ENCODE measurements at regions not wholly inside any gene's neighbourhood (a gene's known extent, or its start where the extent isn't known, plus 50 kb on each side); places are given as distances from the start of the nearest gene placed in this dataset.

DNA sequence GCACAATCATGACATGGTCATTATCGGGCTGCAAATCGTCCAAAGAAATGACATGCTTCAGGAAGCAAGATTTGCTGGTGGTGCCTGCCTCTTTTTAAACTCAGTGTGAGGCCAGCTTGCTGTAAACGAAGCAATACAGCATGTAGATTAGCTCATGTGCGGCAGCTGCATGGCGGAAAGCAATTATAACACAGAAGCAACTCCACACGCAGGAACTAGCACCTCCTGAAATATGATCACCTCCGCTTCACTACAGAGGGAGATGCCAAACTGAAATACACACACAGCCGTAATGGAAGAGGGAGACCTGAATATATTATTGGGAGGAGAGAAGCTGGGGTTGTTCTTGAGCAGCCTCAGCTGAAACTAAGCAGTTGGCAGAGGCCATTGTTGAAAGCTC is 312.5 kb downstream of the PSAT1 start:
- no peak for DNase-seq

DNA sequence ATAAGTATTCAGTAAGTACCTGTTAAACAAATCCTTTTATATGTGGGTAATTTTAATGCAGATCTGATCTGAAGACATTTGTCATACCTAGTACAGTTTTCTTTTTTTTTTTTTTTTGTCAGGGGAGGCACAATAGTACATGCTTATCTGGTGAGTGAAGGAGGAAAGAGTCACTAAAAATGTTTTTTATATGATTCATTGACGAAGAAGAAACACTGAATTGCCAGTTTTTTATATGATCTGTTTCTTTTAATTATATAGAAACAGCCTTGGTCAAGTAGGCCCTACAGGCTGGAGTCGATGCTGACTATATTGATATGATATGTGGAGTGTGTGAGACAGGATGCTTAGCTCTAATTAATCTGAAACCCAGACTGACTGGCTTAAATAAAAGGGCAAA is 315.2 kb downstream of the PSAT1 start:
- DNase-seq = no peak

DNA sequence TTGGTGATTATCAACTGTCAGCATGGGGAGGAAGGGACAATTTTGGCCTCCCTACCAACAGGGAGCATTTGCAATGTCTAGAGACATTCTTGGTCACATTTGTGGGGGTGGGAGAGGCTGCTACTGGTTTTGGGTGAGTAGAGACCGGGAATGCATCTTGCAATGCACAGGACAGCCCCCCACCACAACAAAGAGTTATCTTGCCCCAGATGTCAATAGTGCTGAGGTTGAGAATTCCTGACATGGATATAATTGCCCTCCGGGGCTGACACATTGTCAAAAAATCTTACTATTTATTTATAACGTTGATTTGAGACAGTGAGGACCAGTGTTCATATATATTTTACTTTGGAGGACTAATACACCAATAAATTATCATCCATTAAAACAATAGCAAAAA is 316.1 kb downstream of the PSAT1 start:
- no peak for DNase-seq

DNA sequence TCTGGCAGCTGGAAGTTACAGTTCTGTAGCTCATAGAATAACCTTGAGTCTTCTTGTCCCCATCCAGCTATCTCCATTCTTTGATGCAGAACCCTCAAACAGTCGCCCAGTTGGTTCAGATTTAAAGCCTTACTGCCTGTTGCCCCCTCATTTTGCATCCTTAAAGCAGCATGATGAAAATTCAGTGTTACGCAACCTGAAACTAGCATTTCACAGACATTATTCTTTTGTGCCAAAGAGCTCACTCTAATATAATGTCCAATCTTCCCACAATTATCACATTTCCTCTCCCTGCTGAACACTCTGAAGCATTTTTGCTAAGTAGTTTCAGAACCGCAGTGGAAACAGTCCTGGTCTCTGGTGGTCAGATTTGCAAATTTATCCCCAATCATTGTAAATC is 318.0 kb downstream of the PSAT1 start:
- no peak for DNase-seq

DNA sequence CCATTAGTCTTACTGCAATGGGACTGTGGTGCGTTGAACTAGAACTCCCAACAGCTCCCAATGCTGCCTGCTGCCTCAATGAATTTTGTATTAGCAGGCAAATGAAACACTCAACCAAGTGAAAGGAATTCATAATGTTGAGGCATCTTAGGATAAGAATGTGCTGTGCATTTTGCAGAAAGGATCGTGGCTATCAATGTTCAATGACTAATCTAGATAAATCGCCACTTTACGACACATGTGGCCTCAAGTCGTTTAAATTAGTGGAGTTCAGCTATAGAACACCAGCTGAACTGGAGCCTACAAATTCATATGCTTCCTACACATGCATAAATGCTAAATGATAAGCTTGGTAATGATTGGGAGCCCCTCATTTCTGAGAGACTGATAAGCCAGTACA is 318.4 kb downstream of the PSAT1 start:
- no peak for DNase-seq

- DNase-seq = no peak
Observed at GRCh38 chr9:78618735-78619134, 321.8 kb downstream of the PSAT1 start.

- DNase-seq = no peak
Observed at GRCh38 chr9:78620303-78620702, 323.4 kb downstream of the PSAT1 start.

GRCh38 chr9:78620764-78621163 is 323.8 kb downstream of the PSAT1 start:
- DNase-seq = no peak

- DNase-seq = no peak
Observed at GRCh38 chr9:78622126-78622525, 325.2 kb downstream of the PSAT1 start.

DNA sequence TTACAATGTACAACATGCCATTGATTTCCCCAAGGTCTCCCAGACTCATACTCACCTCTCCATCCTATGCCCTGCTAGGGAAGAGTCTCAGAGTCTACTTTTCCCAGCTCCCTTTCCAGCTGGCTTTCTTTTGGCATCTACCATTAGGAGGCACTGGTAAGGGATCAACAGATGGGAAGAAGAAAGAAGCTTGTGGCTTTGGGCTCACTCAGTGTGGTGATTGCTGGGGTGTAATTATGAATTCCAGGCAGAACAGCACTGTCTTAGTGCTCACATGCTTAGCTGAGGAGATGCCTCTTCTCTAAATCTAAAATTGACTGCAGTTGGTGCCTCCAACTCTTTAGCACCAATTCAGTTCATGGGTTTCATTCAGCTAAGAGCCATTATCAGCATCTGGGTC is 330.0 kb downstream of the PSAT1 start:
- no peak for DNase-seq

GRCh38 chr9:78630966-78631365 is 334.0 kb downstream of the PSAT1 start:
- no peak for DNase-seq

DNA sequence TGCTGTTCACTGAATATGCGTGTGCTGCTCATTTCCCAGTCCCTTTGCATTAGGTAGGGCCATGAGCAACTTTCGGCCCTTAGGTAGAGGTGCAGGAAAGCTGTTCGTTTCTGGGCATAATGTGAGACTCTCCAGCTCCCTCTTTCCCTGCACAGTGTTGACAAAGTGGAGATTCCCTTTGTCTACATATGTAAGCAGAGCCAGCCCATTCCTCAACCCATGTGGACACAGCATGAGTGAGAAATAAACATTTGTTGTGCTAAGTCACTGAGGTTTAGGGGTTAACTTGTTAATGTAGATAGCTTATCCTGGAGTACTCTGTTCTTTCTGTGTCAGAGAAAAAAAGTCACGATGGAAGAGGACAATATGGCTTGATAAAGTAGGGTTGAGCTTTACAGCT is 343.8 kb downstream of the PSAT1 start:
- no peak for DNase-seq

GRCh38 chr9:78644359-78644758 is 347.4 kb downstream of the PSAT1 start:
- DNase-seq = no peak

DNA sequence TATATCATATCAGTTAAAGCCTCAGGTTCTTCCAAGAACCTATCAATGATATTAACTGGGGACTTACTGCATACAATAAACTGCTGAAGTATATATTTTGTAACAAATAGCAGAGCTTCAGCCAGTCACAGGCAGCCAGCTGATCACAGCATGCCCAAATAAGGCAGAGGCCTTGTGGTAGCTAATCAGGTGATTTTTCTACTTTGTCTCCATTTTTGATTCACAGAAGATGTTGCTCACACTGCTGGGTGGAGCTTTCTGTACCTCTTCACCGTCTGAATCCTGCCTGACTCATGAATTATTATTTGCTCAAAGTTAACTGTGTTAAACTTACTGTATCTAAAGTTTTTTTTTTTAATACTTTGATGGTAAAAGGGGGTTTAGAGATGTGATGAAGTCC is 357.4 kb downstream of the PSAT1 start:
- DNase-seq = no peak

GRCh38 chr9:78663369-78663768 is 366.4 kb downstream of the PSAT1 start:
- DNase-seq = no peak

- DNase-seq = no peak
Observed at GRCh38 chr9:78664370-78664769, 367.4 kb downstream of the PSAT1 start.

DNA sequence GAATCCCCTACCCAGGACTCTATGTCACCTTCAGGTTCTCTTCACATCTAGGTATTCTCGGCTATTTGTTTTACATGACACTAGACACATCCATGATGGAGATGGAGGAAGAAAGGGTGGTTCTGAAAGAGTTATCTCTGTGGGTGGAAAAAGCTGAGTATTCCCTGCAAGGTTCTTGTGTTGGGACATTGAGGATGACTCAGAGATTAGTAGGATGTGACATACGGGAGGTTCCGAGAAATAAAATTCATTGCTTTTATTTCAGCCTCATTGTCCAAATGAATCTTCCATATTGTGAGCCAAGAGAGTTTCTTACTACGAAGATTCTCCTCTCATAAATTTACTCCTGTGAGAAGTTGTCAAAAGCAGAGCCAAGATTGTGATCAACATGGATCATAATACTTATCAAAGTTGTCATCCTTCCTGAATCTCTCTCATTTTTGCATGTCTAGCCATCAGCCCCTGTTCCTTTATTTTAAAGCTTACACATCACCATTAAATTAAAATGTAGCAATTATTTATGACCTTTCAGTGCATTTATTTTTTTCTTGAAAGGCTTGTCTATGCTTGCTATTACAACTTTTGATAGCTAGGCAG is 370.0 kb downstream of the PSAT1 start:
- no peak for DNase-seq

GRCh38 chr9:78668148-78668832 is 371.4 kb downstream of the PSAT1 start:
- DNase-seq = no peak

- DNase-seq = no peak
Observed at GRCh38 chr9:78669591-78669990, 372.7 kb downstream of the PSAT1 start.

- DNase-seq = no peak
Observed at GRCh38 chr9:78671785-78672184, 374.9 kb downstream of the PSAT1 start.

- DNase-seq = no peak
Observed at GRCh38 chr9:78674874-78675273, 377.9 kb downstream of the PSAT1 start.

- no peak for DNase-seq
Observed at GRCh38 chr9:78676009-78676408, 379.1 kb downstream of the PSAT1 start.

DNA sequence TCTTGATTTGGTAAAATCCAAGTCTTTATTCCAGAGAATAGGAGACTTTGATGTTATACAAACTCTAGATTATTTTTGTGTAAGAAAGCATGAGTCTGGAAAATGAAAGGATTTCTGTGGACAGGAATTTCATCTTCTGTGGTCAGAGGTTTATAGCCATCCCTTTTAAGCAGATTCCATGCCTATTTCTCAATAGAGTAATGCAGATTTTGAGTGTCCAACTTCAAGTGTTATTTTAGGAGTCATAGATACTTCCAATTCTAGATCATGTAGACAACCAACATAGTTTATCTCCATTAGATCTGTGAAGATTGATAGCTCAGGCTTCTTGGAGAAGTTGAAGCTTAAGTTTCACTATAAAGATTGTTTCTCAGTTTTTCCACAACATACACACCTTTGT is 379.7 kb downstream of the PSAT1 start:
- DNase-seq = no peak

DNA sequence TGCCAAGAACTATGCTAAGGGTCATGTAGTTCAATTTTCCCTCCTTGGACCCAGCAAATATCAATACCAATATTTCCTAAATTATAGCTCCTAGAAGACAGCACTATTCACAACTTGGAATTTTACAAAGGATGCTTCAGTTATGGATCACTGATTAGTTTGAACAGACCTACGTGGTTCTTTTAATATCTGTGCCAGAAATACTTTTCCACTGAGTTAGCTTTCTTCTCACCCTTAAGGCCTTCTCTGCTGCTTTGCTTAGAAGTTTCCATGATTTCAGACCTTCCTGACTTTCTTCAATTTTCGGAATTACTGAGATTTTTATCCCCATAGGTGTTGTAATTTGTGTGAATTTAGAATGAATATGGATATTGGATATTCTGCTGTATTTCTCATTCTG is 380.4 kb downstream of the PSAT1 start:
- no peak for DNase-seq

DNA sequence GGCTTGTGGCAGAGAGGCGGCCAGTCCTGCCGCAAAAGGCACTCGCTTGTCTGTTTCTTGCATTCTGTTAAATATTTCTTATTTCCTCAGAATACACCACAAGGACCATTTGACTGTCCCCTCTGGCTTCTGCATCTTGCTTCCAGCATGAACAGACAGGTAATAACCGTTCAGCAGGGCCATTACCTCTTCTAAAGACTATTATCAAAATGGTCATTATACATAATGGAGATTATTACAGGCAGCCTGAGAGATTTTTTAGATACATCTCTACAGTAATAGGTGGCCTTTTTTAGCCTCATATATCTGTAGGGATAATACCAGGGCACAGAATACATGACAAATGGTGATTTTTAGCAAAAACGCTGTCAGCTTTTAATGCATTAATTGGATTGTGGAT is 382.0 kb downstream of the PSAT1 start:
- DNase-seq = no peak
